ENCODE measurements at regions not wholly inside any gene's neighbourhood (a gene's known extent, or its start where the extent isn't known, plus 50 kb on each side); places are given as distances from the start of the nearest gene placed in this dataset.

GRCh38 chr15:39310633-39311032 lies 270.2 kb upstream of the THBS1 start:
- ATAC-seq (no peak), DNase-seq (ENCODE audit: low spot score) (no peak), FAIRE-seq (no peak)
- in situ Hi-C loops (cut with HindIII; ENCODE audit: extremely low pct_ligation_motif_present, low pct_unique_long_range_greater_than_20kb), result loop anchor here (5.0 kb wide), 1 partner anchor 272 kb away; the partner anchor contains the start of gene THBS1
- intact Hi-C loops (cut with micrococcal nuclease; ENCODE audit: unreplicated experiment), result loop anchor here (5.0 kb wide), 1 partner anchor 183 kb away; no protein-coding TSS in a partner anchor
- POLR2A ChIA-PET, result no interaction called here
- no peaks in the 10 kb centered on the region for H3K79me2 ChIP-seq (ENCODE audit: insufficient read depth, low read length)
- no peak overlapping the region for H3K4me2 ChIP-seq (ENCODE audit: low read depth, low read length)
- no peak overlapping the region for H3K9ac ChIP-seq (ENCODE audit: insufficient read depth, low read depth, low read length)
- TF ChIP-seq ZNF629 (CRISPR knock-in tag; conservative IDR thresholded peaks at IDR 0.05), result no peak
- TF ChIP-seq SPEN (CRISPR knock-in tag; IDR thresholded peaks at IDR 0.05; ENCODE audit: low read depth), result no peak
- TF ChIP-seq ZNF563 (CRISPR knock-in tag; IDR thresholded peaks at IDR 0.05), result no peak
- TF ChIP-seq CEBPB (IDR thresholded peaks at IDR 0.05; ENCODE audit: borderline replicate concordance, low read depth, low read length), result peak; percentile 77
- no peak for TF ChIP-seq NR0B2 (CRISPR knock-in tag; IDR thresholded peaks at IDR 0.05)
- TF ChIP-seq ATF7 (IDR thresholded peaks at IDR 0.05), result peak; percentile 57
- TF ChIP-seq ATF7 (CRISPR knock-in tag; IDR thresholded peaks at IDR 0.05), result no peak
- TF ChIP-seq PCBP2 (optimal IDR thresholded peaks at IDR 0.05; ENCODE audit: low read depth, low read length, poor library complexity, severe bottlenecking), result no peak
- no peak for TF ChIP-seq ZNF318 (CRISPR knock-in tag; IDR thresholded peaks at IDR 0.05)
- TF ChIP-seq SP140L (CRISPR knock-in tag; IDR thresholded peaks at IDR 0.05; ENCODE audit: borderline replicate concordance), result no peak
- TF ChIP-seq ERF (CRISPR knock-in tag; IDR thresholded peaks at IDR 0.05), result no peak
- no peak for TF ChIP-seq PAF1 (CRISPR knock-in tag; IDR thresholded peaks at IDR 0.05)
- TF ChIP-seq ZNF782 (CRISPR knock-in tag; IDR thresholded peaks at IDR 0.05; ENCODE audit: borderline replicate concordance), result no peak
- TF ChIP-seq RFXAP (CRISPR knock-in tag; IDR thresholded peaks at IDR 0.05; ENCODE audit: borderline replicate concordance), result no peak
- 0 out of 4 replicates have a peak, but pooled peaks of 1 of the 2 experiments have one; percentile 14 for TF ChIP-seq ATF4 (CRISPR knock-in tag; IDR thresholded peaks at IDR 0.05)
- TF ChIP-seq SKI (IDR thresholded peaks at IDR 0.05; ENCODE audit: partially characterized antibody), result no peak
- H3K9me3 ChIP-seq (ENCODE audit: low read length), result 0 out of 2 replicates have a peak, but pooled peaks cover 9% of the 10 kb centered on the region
- no peak overlapping the region for H2AFZ ChIP-seq (ENCODE audit: low read length)
- H3K36me3 ChIP-seq (replicated peaks in 1 of 2; ENCODE audit: control insufficient read depth in 1 of 2, insufficient read depth in 2 of 2, low read length in 2 of 2), result no peaks in the 10 kb centered on the region
- no TSS peak for BruUV-seq (replicated peaks)
- WGBS (ENCODE audit: low lambda C conversion rate), result 61% methylated on average over 3 of the region's 3 CpGs
- no peaks in the 10 kb centered on the region for H4K20me1 ChIP-seq (ENCODE audit: insufficient read depth, low read length)
- no peak overlapping the region for H3K27ac ChIP-seq (ENCODE audit: extremely low read length, insufficient read depth, low read length)
- no peaks in the 10 kb centered on the region for H3K27me3 ChIP-seq (ENCODE audit: control insufficient read depth in 1 of 2, insufficient read depth in 2 of 2, low read length in 2 of 2)
- no peak overlapping the region for H3K4me3 ChIP-seq (replicated peaks in 1 of 3; ENCODE audit: insufficient read depth in 1 of 3, low read depth in 2 of 3, low read length in 3 of 3)
- CTCF ChIA-PET (ENCODE audit: low intra/inter-chr PET ratio, low total read pairs), result no interaction called here
- H3K4me1 ChIP-seq (ENCODE audit: insufficient read depth, low read length), result peaks cover 14% of the 10 kb centered on the region
